Thyroid gland (tissue), 4 donors: ENCODE measurements at regions not wholly inside any gene's neighbourhood (a gene's known extent, or its start where the extent isn't known, plus 50 kb on each side); places are given as distances from the start of the nearest gene placed in this dataset.

Experiments used
- CTCF ChIP-seq, 6 experiments: fragments of 200-600 bp in 3 of 6; fragments of 450-650 bp in 3 of 6; sonication (generic) in 3 of 6; IDR thresholded peaks; one replicate each; pipeline ENCODE4 v1.5.1; 2016 to 2019; ENCODE audit warnings: antibody characterized with exemption in 6 of 6, mild to moderate bottlenecking in 2 of 6, inconsistent platforms in 1 of 6, moderate library complexity in 1 of 6
- POLR2A ChIP-seq, 2 donors: fragments of 450-650 bp; IDR thresholded peaks; one replicate each; pipeline ENCODE4 v1.6.1; 2017; ENCODE audit warnings: antibody characterized with exemption in 2 of 2, mild to moderate bottlenecking in 2 of 2, moderate library complexity in 1 of 2

- peak in 1 of 2 donors; percentile 22 for TF ChIP-seq POLR2A (IDR thresholded peaks at IDR 0.05)
- TF ChIP-seq CTCF (IDR thresholded peaks at IDR 0.05), result no peak
These were observed 83.6 kb upstream of the ZBED5 start for GRCh38 chr11:10941414-10941813.
